Ishikawa (cell line): ENCODE measurements at regions not wholly inside any gene's neighbourhood (a gene's known extent, or its start where the extent isn't known, plus 50 kb on each side); places are given as distances from the start of the nearest gene placed in this dataset.

Experiments used
- EP300 ChIP-seq: IDR thresholded peaks from 2 replicates; pipeline ENCODE4 v1.6.1; 2012; ENCODE audit warnings: borderline replicate concordance
- FOXM1 ChIP-seq: IDR thresholded peaks from 2 replicates; pipeline ENCODE4 v1.6.1; 2012; ENCODE audit warnings: low read depth, borderline replicate concordance
- MAX ChIP-seq: IDR thresholded peaks from 2 replicates; pipeline ENCODE4 v1.6.1; 2012
- RAD21 ChIP-seq: IDR thresholded peaks from 2 replicates; pipeline ENCODE4 v1.6.1; 2012; ENCODE audit warnings: low read depth
- TAF1 ChIP-seq: IDR thresholded peaks from 2 replicates; pipeline ENCODE4 v1.6.1; 2012; ENCODE audit warnings: low read depth, mild to moderate bottlenecking
- TCF12 ChIP-seq: IDR thresholded peaks from 2 replicates; pipeline ENCODE4 v1.6.1; 2012; ENCODE audit warnings: low read depth

GRCh38 chr18:55839343-55839742 lies 251.4 kb upstream of the TCF4 start:
- TF ChIP-seq TAF1, result no peak
- no peak for TF ChIP-seq RAD21
- TF ChIP-seq MAX, result no peak
- TF ChIP-seq EP300, result no peak
- TF ChIP-seq TCF12, result no peak
- no peak for TF ChIP-seq FOXM1
